ENCODE measurements at regions not wholly inside any gene's neighbourhood (a gene's known extent, or its start where the extent isn't known, plus 50 kb on each side); places are given as distances from the start of the nearest gene placed in this dataset.

DNA sequence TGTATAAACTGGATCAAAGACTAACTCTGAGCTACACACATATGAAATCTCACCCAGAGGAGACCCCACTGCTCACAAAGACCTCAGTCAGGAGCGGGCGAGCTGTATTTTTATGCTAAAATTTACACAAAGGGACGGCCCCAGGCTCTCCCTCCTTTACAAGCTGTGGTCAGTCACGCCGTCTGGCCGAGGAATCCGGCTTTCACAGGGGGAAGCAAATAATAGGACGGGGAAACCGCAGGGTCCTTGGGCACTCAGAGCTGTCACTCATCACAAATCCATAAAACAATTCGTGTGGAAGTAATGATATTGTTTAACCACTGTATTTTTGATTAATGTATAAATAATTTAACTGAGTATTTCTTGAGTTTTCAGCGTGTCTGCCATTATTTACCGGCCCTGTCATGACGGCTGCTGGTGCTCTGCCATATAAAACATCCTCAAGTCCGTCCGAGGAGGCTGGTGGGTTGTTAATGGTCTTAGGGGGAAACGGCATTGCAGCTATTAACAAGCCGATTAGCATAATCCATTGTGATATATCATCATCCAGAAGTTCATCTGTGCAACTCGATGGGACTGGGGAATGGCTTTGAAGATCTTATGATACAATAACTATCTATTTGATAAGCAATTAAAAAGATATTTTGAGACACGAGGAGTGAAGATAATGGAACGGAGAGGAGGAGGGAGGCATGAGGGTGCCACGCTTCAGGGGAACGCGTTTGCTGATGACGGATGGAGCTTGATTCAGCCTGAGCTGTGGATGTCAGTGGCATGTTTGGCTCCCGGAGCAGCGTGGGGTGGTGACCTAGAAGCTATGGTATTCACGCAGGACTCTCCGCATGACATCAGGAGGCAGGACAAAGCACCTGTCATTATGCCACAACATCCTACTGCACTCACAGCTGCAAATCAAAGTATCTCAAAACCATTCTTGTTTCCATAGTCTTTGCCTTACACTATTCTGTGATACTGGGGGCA is 150.9 kb downstream of the SHOX start:
- H3K27me3 Mint-ChIP-seq (ENCODE audit: insufficient read depth, low read depth, poor library complexity): no peaks in the 10 kb centered on the region
- no peaks in the 10 kb centered on the region for H3F3A ChIP-seq (replicated peaks; ENCODE audit: low read depth)
- H3K36me3 ChIP-seq (ENCODE audit: insufficient read depth): no peaks in the 10 kb centered on the region
- H3K4me1 ChIP-seq (ENCODE audit: insufficient read depth): peaks cover 7% of the 10 kb centered on the region
- H2AFZ ChIP-seq: no peak overlapping the region
- H3K79me2 ChIP-seq (replicated peaks; ENCODE audit: insufficient read depth): no peaks in the 10 kb centered on the region
- H3K9me3 Mint-ChIP-seq: peaks cover 88% of the 10 kb centered on the region
- H3K9me2 ChIP-seq (ENCODE audit: insufficient read depth): 0 out of 2 replicates have a peak, but pooled peaks cover 3% of the 10 kb centered on the region
- H3K27ac ChIP-seq (ENCODE audit: low read depth): no peak overlapping the region
- H3K27ac Mint-ChIP-seq: no peak overlapping the region
- 0 out of 3 replicates have a peak, but pooled peaks cover 3% of the 10 kb centered on the region for H3K4me1 Mint-ChIP-seq
- peak overlapping the region; percentile 41 for H3K4me3 ChIP-seq
- ATAC-seq: peak; percentile 75
- no peaks in the 10 kb centered on the region for H3K27me3 ChIP-seq (ENCODE audit: insufficient read depth)
- H3K4me2 ChIP-seq: peak overlapping the region; percentile 50
- DNase-seq (ENCODE audit: low spot score): peak; percentile 56
- H3K36me3 Mint-ChIP-seq (ENCODE audit: low read depth): peaks cover 19% of the 10 kb centered on the region
- peak overlapping the region; percentile 43; the same call in 1 of the 3 replicates for H3K4me3 Mint-ChIP-seq
- H4K20me1 ChIP-seq (replicated peaks; ENCODE audit: insufficient read depth): no peaks in the 10 kb centered on the region
- no peak for TF ChIP-seq REST (IDR thresholded peaks at IDR 0.05; ENCODE audit: unreplicated experiment)
- TF ChIP-seq, protein P1, sequence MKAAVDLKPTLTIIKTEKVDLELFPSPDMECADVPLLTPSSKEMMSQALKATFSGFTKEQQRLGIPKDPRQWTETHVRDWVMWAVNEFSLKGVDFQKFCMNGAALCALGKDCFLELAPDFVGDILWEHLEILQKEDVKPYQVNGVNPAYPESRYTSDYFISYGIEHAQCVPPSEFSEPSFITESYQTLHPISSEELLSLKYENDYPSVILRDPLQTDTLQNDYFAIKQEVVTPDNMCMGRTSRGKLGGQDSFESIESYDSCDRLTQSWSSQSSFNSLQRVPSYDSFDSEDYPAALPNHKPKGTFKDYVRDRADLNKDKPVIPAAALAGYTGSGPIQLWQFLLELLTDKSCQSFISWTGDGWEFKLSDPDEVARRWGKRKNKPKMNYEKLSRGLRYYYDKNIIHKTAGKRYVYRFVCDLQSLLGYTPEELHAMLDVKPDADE (IDR thresholded peaks at IDR 0.05): no peak
- no peak for TF ChIP-seq POLR2AphosphoS5 (IDR thresholded peaks at IDR 0.05; ENCODE audit: low read depth)
- no peak for TF ChIP-seq EZH2 (IDR thresholded peaks at IDR 0.05; ENCODE audit: low read depth, unreplicated experiment)
- no peak for TF ChIP-seq NANOG (IDR thresholded peaks at IDR 0.05; ENCODE audit: borderline replicate concordance)

GRCh38 chrX:776529-777230 is 146.1 kb downstream of the SHOX start:
- Histone ChIP-seq H3K4me2 (no peak overlapping the region), H3K36me3 (ENCODE audit: insufficient read depth) (no peaks in the 10 kb centered on the region), H4K20me1 (replicated peaks; ENCODE audit: insufficient read depth) (no peaks in the 10 kb centered on the region), H2AFZ (0 out of 2 replicates have a peak overlapping the region, but pooled peaks have one; percentile 69), H3K4me1 (ENCODE audit: insufficient read depth) (peaks cover 3% of the 10 kb centered on the region), H3K4me3 (no peak overlapping the region), H3K27me3 (ENCODE audit: insufficient read depth) (no peaks in the 10 kb centered on the region), H3K27ac (ENCODE audit: low read depth) (no peak overlapping the region), H3K9me2 (ENCODE audit: insufficient read depth) (0 out of 2 replicates have a peak, but pooled peaks cover 3% of the 10 kb centered on the region), H3F3A (replicated peaks; ENCODE audit: low read depth) (no peaks in the 10 kb centered on the region), H3K79me2 (replicated peaks; ENCODE audit: insufficient read depth) (no peaks in the 10 kb centered on the region)
- no peak for ATAC-seq
- Mint-ChIP-seq H3K36me3 (ENCODE audit: low read depth) (peaks cover 36% of the 10 kb centered on the region), H3K4me3 (no peak overlapping the region), H3K27me3 (ENCODE audit: insufficient read depth, low read depth, poor library complexity) (no peaks in the 10 kb centered on the region), H3K27ac (no peak overlapping the region), H3K4me1 (0 out of 3 replicates have a peak, but pooled peaks cover 3% of the 10 kb centered on the region), H3K9me3 (peaks cover 97% of the 10 kb centered on the region)
- no peak for DNase-seq (ENCODE audit: low spot score)
- TF ChIP-seq CREB1 (CRISPR knock-in tag; IDR thresholded peaks at IDR 0.05; ENCODE audit: low read depth): no peak
- TF ChIP-seq ZNF331 (CRISPR knock-in tag; IDR thresholded peaks at IDR 0.05; ENCODE audit: low read depth): no peak
- TF ChIP-seq EZH2phosphoT487 (IDR thresholded peaks at IDR 0.05; ENCODE audit: unreplicated experiment): no peak
- TF ChIP-seq JUNB (IDR thresholded peaks at IDR 0.05; ENCODE audit: unreplicated experiment): no peak
- no peak for TF ChIP-seq ZNF114 (CRISPR knock-in tag; IDR thresholded peaks at IDR 0.05)
- TF ChIP-seq EZH2 (IDR thresholded peaks at IDR 0.05; ENCODE audit: low read depth, unreplicated experiment): no peak
- TF ChIP-seq, protein P1 (IDR thresholded peaks at IDR 0.05): no peak
- no peak for TF ChIP-seq POLR2AphosphoS5 (IDR thresholded peaks at IDR 0.05; ENCODE audit: low read depth)
- no peak for TF ChIP-seq NANOG (IDR thresholded peaks at IDR 0.05; ENCODE audit: borderline replicate concordance)

Measured in GM23338 (cell line).